ENCODE measurements at regions not wholly inside any gene's neighbourhood (a gene's known extent, or its start where the extent isn't known, plus 50 kb on each side); places are given as distances from the start of the nearest gene placed in this dataset.

DNA sequence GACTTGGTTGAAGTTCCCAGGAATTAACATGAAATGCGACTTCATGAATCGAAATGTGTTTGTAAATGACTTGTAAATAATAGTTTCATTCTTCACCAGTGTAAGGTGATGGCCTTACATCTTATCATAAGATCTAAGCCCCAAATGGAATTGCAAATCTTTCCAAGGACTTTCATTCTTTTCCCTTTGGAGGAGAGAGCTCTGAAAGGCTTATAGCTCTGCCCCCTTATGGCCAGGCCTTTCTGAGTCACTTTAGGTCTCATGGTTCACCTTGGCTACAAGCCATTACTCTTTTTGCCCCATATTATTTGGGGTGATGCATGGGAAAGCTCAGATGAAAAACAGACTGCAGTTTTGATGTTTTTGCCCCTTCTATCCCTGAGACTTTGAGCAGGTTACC, 209.1 kb upstream of the BMP2 start:
- no peak for TF ChIP-seq CTCF (IDR thresholded peaks at IDR 0.05)
- no peak for TF ChIP-seq REST (IDR thresholded peaks at IDR 0.05; ENCODE audit: insufficient read depth in 1 of 2, low read depth in 2 of 2, low read length in 1 of 2)
